ENCODE measurements at regions not wholly inside any gene's neighbourhood (a gene's known extent, or its start where the extent isn't known, plus 50 kb on each side); places are given as distances from the start of the nearest gene placed in this dataset.

GRCh38 chr2:42856891-42857632 is 64.7 kb upstream of the HAAO start:
- no peak for TF ChIP-seq SPI1 (IDR thresholded peaks at IDR 0.05; ENCODE audit: low read depth, low read length)
- no peak for TF ChIP-seq POU2F2 (IDR thresholded peaks at IDR 0.05; ENCODE audit: low read depth, low read length)
- TF ChIP-seq POLR2A (IDR thresholded peaks at IDR 0.05; ENCODE audit: low read depth, low read length), result no peak
- no peak for TF ChIP-seq PAX5 (IDR thresholded peaks at IDR 0.05; ENCODE audit: insufficient read depth, low read length, severe bottlenecking)
- TF ChIP-seq TAF1 (IDR thresholded peaks at IDR 0.05; ENCODE audit: low read depth, low read length), result no peak
- TF ChIP-seq POLR2AphosphoS5 (IDR thresholded peaks at IDR 0.05; ENCODE audit: low read depth, low read length), result no peak
- DNase-seq (ENCODE audit: insufficient read length, low spot score), result no peak
- no peak for FAIRE-seq

DNA sequence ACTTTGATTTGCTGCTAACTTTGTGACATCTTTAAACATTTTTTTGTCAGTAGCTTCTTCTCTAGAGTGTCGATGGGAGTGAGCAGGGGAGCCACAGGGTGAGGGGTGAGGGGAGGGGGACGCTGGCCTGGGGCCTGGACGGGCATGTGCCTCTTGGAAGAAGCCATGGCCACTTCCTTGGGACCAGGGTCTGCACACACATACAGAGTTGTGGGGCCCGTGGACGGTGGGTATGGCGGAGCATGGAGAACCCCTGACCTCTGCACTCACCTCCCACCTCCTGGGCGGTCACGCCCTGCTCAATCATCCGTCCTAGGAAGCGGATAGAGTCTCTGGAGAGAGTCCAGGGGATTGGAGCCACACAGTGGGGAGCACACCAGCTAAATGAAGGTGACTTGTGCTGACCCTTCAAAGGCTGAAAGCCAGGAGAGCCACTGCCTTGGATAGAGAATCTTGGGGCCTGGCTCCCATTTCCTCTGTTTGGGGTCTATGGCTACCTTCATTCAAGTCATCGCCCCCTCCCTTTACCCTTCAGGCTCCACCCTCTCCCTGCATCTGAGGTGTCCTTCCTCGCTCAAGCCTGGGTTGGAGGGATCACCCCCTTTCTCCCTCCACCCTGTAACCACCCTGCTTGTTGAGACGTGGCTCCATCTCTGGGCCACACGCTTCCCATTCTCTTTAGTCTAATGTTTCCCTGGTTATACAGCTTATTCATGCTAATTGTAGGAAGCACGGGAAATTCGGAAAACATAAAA is 63.9 kb upstream of the HAAO start:
- TF ChIP-seq POLR2A (IDR thresholded peaks at IDR 0.05; ENCODE audit: low read depth, low read length), result no peak
- no peak for TF ChIP-seq PAX5 (IDR thresholded peaks at IDR 0.05; ENCODE audit: insufficient read depth, low read length, severe bottlenecking)
- no peak for TF ChIP-seq POLR2AphosphoS5 (IDR thresholded peaks at IDR 0.05; ENCODE audit: low read depth, low read length)
- no peak for TF ChIP-seq TAF1 (IDR thresholded peaks at IDR 0.05; ENCODE audit: low read depth, low read length)
- no peak for TF ChIP-seq SPI1 (IDR thresholded peaks at IDR 0.05; ENCODE audit: low read depth, low read length)
- no peak for TF ChIP-seq POU2F2 (IDR thresholded peaks at IDR 0.05; ENCODE audit: low read depth, low read length)
- FAIRE-seq, result no peak

GRCh38 chr2:42855221-42855970 is 63.0 kb upstream of the HAAO start:
- FAIRE-seq (no peak), DNase-seq (ENCODE audit: insufficient read length, low spot score) (no peak)
- TF ChIP-seq TAF1 (IDR thresholded peaks at IDR 0.05; ENCODE audit: low read depth, low read length), result no peak
- TF ChIP-seq POLR2AphosphoS5 (IDR thresholded peaks at IDR 0.05; ENCODE audit: low read depth, low read length), result no peak
- TF ChIP-seq POLR2A (IDR thresholded peaks at IDR 0.05; ENCODE audit: low read depth, low read length), result no peak
- TF ChIP-seq PAX5 (IDR thresholded peaks at IDR 0.05; ENCODE audit: insufficient read depth, low read length, severe bottlenecking), result no peak
- no peak for TF ChIP-seq POU2F2 (IDR thresholded peaks at IDR 0.05; ENCODE audit: low read depth, low read length)

More for the DNA sequence above, 63.9 kb upstream of the HAAO start:
- no peak for DNase-seq (ENCODE audit: insufficient read length, low spot score)

DNA sequence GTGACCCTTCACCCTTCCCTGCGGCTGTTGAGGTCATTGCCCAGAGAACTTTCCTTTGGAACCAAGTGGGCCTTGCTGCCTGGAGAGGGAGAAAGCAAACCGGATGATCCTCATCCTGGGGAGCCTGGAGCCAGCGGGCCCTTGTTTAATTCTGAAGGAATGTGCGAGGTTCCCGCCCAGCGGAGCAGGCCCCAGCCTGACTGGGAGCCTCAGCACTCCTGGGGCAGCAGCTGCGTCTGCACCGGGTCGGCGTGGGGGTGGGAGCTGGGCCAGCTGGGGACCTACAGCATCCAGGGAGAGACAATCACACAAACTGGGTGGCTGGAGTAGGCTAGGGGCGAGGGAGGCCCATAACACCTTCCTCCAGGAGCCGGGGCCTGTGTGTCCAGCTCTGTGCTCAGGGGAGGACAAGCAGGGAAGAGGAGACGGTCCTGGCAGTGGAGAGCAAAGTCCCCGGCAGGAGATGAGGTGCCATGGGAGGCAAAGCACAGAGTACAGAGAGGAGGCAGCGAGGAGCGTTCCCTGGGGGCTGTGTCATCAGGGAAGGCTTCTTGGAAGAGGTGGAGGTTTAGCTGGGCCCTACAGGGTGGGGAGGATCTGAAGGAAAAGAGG is 61.9 kb upstream of the HAAO start:
- DNase-seq (ENCODE audit: insufficient read length, low spot score) (no peak), FAIRE-seq (no peak)
- TF ChIP-seq POU2F2 (IDR thresholded peaks at IDR 0.05; ENCODE audit: low read depth, low read length) (no peak), POLR2A (IDR thresholded peaks at IDR 0.05; ENCODE audit: low read depth, low read length) (no peak), PAX5 (IDR thresholded peaks at IDR 0.05; ENCODE audit: insufficient read depth, low read length, severe bottlenecking) (no peak), POLR2AphosphoS5 (IDR thresholded peaks at IDR 0.05; ENCODE audit: low read depth, low read length) (no peak), TAF1 (IDR thresholded peaks at IDR 0.05; ENCODE audit: low read depth, low read length) (no peak), SPI1 (IDR thresholded peaks at IDR 0.05; ENCODE audit: low read depth, low read length) (no peak)

DNA sequence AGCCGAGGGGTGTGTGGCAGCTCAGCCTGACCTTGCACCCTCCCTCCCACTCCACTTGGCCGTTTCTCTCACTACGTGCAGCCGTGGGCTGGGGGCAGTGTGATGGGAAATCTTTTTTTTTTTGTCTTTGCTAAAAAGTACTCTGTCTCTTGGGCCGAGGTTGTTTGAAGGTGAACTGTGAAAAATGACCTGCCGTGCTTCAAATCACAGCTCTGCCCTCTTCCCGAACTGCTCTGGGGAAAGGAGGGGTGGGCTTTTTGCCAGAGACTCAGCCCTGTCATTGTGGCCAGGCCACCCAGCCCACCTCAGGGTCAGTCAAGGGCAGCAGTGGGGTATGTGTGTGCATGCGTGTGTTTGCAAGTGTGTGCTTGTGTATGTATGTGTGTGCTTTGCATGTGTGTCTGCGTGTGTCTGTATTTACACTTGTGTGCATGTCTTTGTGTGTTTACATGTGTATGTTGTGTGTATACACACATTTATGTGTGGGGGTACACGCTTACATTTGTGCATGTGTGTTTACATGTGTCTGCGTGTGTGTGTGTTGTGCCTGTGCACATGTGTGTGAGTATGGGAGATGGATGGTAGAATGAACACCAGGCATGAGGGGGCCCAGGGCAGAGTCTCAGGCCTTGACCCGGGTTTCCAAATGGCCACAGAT is 61.3 kb upstream of the HAAO start:
- no peak for DNase-seq (ENCODE audit: insufficient read length, low spot score)
- FAIRE-seq, result peak; percentile 66
- TF ChIP-seq POU2F2 (IDR thresholded peaks at IDR 0.05; ENCODE audit: low read depth, low read length) (no peak), TAF1 (IDR thresholded peaks at IDR 0.05; ENCODE audit: low read depth, low read length) (no peak), POLR2A (IDR thresholded peaks at IDR 0.05; ENCODE audit: low read depth, low read length) (no peak), SPI1 (IDR thresholded peaks at IDR 0.05; ENCODE audit: low read depth, low read length) (no peak), PAX5 (IDR thresholded peaks at IDR 0.05; ENCODE audit: insufficient read depth, low read length, severe bottlenecking) (no peak), POLR2AphosphoS5 (IDR thresholded peaks at IDR 0.05; ENCODE audit: low read depth, low read length) (no peak)

DNA sequence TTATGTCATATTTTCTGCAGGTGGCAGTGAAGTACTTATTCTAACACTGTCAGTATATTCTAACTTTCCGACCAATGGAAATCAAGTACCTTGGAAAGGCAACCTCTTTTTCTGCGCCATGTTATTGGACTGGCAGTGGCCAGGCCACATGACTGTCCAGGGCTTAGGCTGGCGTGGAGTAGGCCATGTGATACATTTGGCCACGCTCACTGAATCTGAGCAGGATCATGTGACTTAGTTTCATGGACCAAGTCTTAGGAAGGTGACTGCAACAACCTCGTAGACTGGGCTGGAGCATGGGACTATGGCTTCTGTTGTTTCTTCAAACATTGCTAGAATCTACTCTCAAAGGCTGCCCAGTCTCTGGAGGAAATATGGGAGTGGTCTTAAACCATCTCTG is 60.4 kb upstream of the HAAO start:
- FAIRE-seq, result no peak

GRCh38 chr2:42851740-42852250 is 59.4 kb upstream of the HAAO start:
- DNase-seq (ENCODE audit: insufficient read length, low spot score) (no peak), FAIRE-seq (no peak)
- TF ChIP-seq POLR2AphosphoS5 (IDR thresholded peaks at IDR 0.05; ENCODE audit: low read depth, low read length), result no peak
- TF ChIP-seq POU2F2 (IDR thresholded peaks at IDR 0.05; ENCODE audit: low read depth, low read length), result no peak
- no peak for TF ChIP-seq POLR2A (IDR thresholded peaks at IDR 0.05; ENCODE audit: low read depth, low read length)
- TF ChIP-seq SPI1 (IDR thresholded peaks at IDR 0.05; ENCODE audit: low read depth, low read length), result no peak
- TF ChIP-seq TAF1 (IDR thresholded peaks at IDR 0.05; ENCODE audit: low read depth, low read length), result no peak
- TF ChIP-seq PAX5 (IDR thresholded peaks at IDR 0.05; ENCODE audit: insufficient read depth, low read length, severe bottlenecking), result no peak

More for the DNA sequence above, 60.4 kb upstream of the HAAO start:
- no peak for DNase-seq (ENCODE audit: insufficient read length, low spot score)
- no peak for TF ChIP-seq POU2F2 (IDR thresholded peaks at IDR 0.05; ENCODE audit: low read depth, low read length)
- no peak for TF ChIP-seq POLR2A (IDR thresholded peaks at IDR 0.05; ENCODE audit: low read depth, low read length)
- TF ChIP-seq POLR2AphosphoS5 (IDR thresholded peaks at IDR 0.05; ENCODE audit: low read depth, low read length), result no peak
- TF ChIP-seq TAF1 (IDR thresholded peaks at IDR 0.05; ENCODE audit: low read depth, low read length), result no peak
- TF ChIP-seq PAX5 (IDR thresholded peaks at IDR 0.05; ENCODE audit: insufficient read depth, low read length, severe bottlenecking), result no peak
- TF ChIP-seq SPI1 (IDR thresholded peaks at IDR 0.05; ENCODE audit: low read depth, low read length), result no peak

DNA sequence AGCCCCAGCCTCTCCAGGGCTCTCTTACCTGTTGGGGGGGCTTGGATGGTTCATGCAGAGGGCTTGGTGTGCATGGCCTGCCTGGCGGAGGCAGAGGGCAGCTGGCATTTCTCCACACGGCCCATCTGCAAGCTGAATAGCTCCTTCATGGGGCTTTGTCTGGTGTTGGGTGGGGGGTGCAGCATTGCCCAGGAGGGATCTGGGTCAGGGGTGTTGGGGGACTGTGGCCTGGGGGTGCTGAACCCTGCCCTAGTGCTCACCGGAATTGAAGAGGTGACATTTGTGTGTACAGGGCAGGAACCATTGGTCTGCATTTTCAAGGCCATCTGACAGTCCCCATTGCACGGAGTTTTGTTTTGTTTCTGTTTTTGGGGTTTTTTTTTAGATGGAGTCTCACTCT is 58.8 kb upstream of the HAAO start:
- TF ChIP-seq SPI1 (IDR thresholded peaks at IDR 0.05; ENCODE audit: low read depth, low read length) (no peak), TAF1 (IDR thresholded peaks at IDR 0.05; ENCODE audit: low read depth, low read length) (no peak), PAX5 (IDR thresholded peaks at IDR 0.05; ENCODE audit: insufficient read depth, low read length, severe bottlenecking) (no peak)
- DNase-seq (ENCODE audit: insufficient read length, low spot score) (no peak), FAIRE-seq (no peak)
